H9 (cell line): ENCODE measurements at regions not wholly inside any gene's neighbourhood (a gene's known extent, or its start where the extent isn't known, plus 50 kb on each side); places are given as distances from the start of the nearest gene placed in this dataset.

ENCODE experiments used
- DNase-seq: peaks from one replicate; pipeline ENCODE4 v3.0.0-alpha.2; 2017
- H2AFZ ChIP-seq: one replicate; pipeline ENCODE4 v1.6.1; 2013; ENCODE audit warnings: mild to moderate bottlenecking, low read length, control low read depth, moderate library complexity
- H2AK5ac ChIP-seq: 2 replicates; pipeline ENCODE4 v1.6.1; 2013; ENCODE audit warnings: low read length, control low read depth, mixed read lengths; ENCODE audit not compliant: insufficient read length
- H2BK120ac ChIP-seq: one replicate; pipeline ENCODE4 v1.6.1; 2013; ENCODE audit warnings: low read depth, mild to moderate bottlenecking, low read length, control low read depth, inconsistent platforms; ENCODE audit not compliant: poor library complexity, severe bottlenecking
- H2BK12ac ChIP-seq: 2 replicates; pipeline ENCODE4 v1.6.1; 2013; ENCODE audit warnings: low read length, control low read depth, mixed read lengths, low read depth; ENCODE audit not compliant: insufficient read length
- H2BK15ac ChIP-seq: 2 replicates; pipeline ENCODE4 v1.6.1; 2013; ENCODE audit warnings: low read depth, low read length, control low read depth
- H2BK20ac ChIP-seq: one replicate; pipeline ENCODE4 v1.6.1; 2013; ENCODE audit warnings: low read depth, mild to moderate bottlenecking, low read length, control low read depth, inconsistent platforms; ENCODE audit not compliant: poor library complexity, severe bottlenecking
- H2BK5ac ChIP-seq: 2 replicates; pipeline ENCODE4 v1.6.1; 2013; ENCODE audit warnings: low read length, control low read depth, mixed read lengths; ENCODE audit not compliant: insufficient read length
- H3K14ac ChIP-seq: 2 replicates; pipeline ENCODE4 v1.6.1; 2013; ENCODE audit warnings: low read length, control low read depth; ENCODE audit not compliant: insufficient read depth
- H3K18ac ChIP-seq: 2 replicates; pipeline ENCODE4 v1.6.1; 2013; ENCODE audit warnings: low read depth, mild to moderate bottlenecking, mixed read lengths, low read length, control low read depth; ENCODE audit not compliant: insufficient read length
- H3K23ac ChIP-seq: 2 replicates; pipeline ENCODE4 v1.6.1; 2013; ENCODE audit warnings: low read length, control low read depth, mixed read lengths, low read depth; ENCODE audit not compliant: insufficient read length
- H3K23me2 ChIP-seq: 2 replicates; pipeline ENCODE4 v1.6.1; 2013; ENCODE audit warnings: low read depth, mild to moderate bottlenecking, mixed read lengths, low read length, control low read depth; ENCODE audit not compliant: insufficient read length, poor library complexity, severe bottlenecking
- H3K27ac ChIP-seq: 2 replicates; pipeline ENCODE4 v1.5.1; 2013; ENCODE audit warnings: low read length, control low read depth, mixed read lengths, low read depth; ENCODE audit not compliant: insufficient read length
- H3K27me3 ChIP-seq: 2 replicates; pipeline ENCODE4 v1.6.1; 2013; ENCODE audit warnings: low read length, control low read depth, inconsistent platforms; ENCODE audit not compliant: insufficient read depth
- H3K4ac ChIP-seq: 2 replicates; pipeline ENCODE4 v1.6.1; 2013; ENCODE audit warnings: low read depth, mild to moderate bottlenecking, control low read depth, inconsistent platforms, low read length, moderate library complexity
- H3K4me1 ChIP-seq: 2 replicates; pipeline ENCODE4 v1.6.1; 2013; ENCODE audit warnings: low read length, control low read depth, inconsistent platforms; ENCODE audit not compliant: insufficient read depth
- H3K4me2 ChIP-seq: 2 replicates; pipeline ENCODE4 v1.6.1; 2013; ENCODE audit warnings: low read length, control low read depth, mixed read lengths; ENCODE audit not compliant: insufficient read length, insufficient read depth
- H3K56ac ChIP-seq: 2 replicates; pipeline ENCODE4 v1.6.1; 2013; ENCODE audit warnings: low read depth, mild to moderate bottlenecking, mixed read lengths, low read length, control low read depth; ENCODE audit not compliant: insufficient read length
- H3K79me1 ChIP-seq: 2 replicates; pipeline ENCODE4 v1.6.1; 2013; ENCODE audit warnings: low read depth, mild to moderate bottlenecking, moderate library complexity, low read length, control low read depth, inconsistent platforms; ENCODE audit not compliant: insufficient read depth, poor library complexity, severe bottlenecking
- H3K79me2 ChIP-seq: 2 replicates; pipeline ENCODE4 v1.6.1; 2013; ENCODE audit warnings: low read length, control low read depth, inconsistent platforms; ENCODE audit not compliant: insufficient read depth
- H3K9ac ChIP-seq: 2 replicates; pipeline ENCODE4 v1.6.1; 2013; ENCODE audit warnings: low read length, control low read depth, mixed read lengths; ENCODE audit not compliant: insufficient read length; ENCODE audit errors: extremely low read depth
- H3K9me3 ChIP-seq: one replicate; pipeline ENCODE4 v1.6.1; 2013; ENCODE audit warnings: low read depth, low read length, inconsistent platforms; ENCODE audit not compliant: control insufficient read depth
- H3T11ph ChIP-seq: one replicate; pipeline ENCODE4 v1.6.1; 2013; ENCODE audit warnings: mild to moderate bottlenecking, low read length, control low read depth, inconsistent platforms
- H4K20me1 ChIP-seq: one replicate; pipeline ENCODE4 v1.6.1; 2013; ENCODE audit not compliant: control insufficient read depth, insufficient read length, insufficient read depth
- H4K5ac ChIP-seq: 2 replicates; pipeline ENCODE4 v1.6.1; 2013; ENCODE audit warnings: low read depth, mild to moderate bottlenecking, mixed read lengths, low read length, control low read depth; ENCODE audit not compliant: insufficient read length
- H4K8ac ChIP-seq: replicated peaks from 2 replicates; pipeline ENCODE4 v1.6.1; 2013; ENCODE audit warnings: low read length, control low read depth, mixed read lengths, low read depth; ENCODE audit not compliant: insufficient read length
- H4K91ac ChIP-seq: 2 replicates; pipeline ENCODE4 v1.6.1; 2013; ENCODE audit warnings: low read depth, mild to moderate bottlenecking, moderate library complexity, mixed read lengths, low read length, control low read depth; ENCODE audit not compliant: insufficient read length
- H3K27ac Mint-ChIP-seq, 3 experiments: 2 replicates in 2 of 3; 3 replicates in 1 of 3; pipeline ENCODE4 v1.8.0; 2020 to 2021; ENCODE audit warnings: mixed read lengths in 3 of 3, mild to moderate bottlenecking in 1 of 3, moderate library complexity in 1 of 3
- H3K27me3 Mint-ChIP-seq: 2 replicates; pipeline ENCODE4 v1.8.0; 2021; ENCODE audit warnings: low read depth, mild to moderate bottlenecking, moderate library complexity, mixed read lengths
- H3K36me3 Mint-ChIP-seq, 3 experiments: 2 replicates in 2 of 3; 3 replicates in 1 of 3; pipeline ENCODE4 v1.8.0; 2020 to 2021; ENCODE audit warnings: low read depth in 3 of 3, mixed read lengths in 3 of 3; ENCODE audit not compliant: insufficient read depth in 1 of 3
- H3K4me1 Mint-ChIP-seq, 2 experiments: 2 replicates each; pipeline ENCODE4 v1.8.0; 2020; ENCODE audit warnings: mixed read lengths in 2 of 2
- H3K4me3 Mint-ChIP-seq, 2 experiments: 2 replicates in 1 of 2; 3 replicates in 1 of 2; pipeline ENCODE4 v1.8.0; 2020 to 2021; ENCODE audit warnings: mild to moderate bottlenecking in 2 of 2, mixed read lengths in 2 of 2, moderate library complexity in 1 of 2
- H3K9me3 Mint-ChIP-seq, 2 experiments: 2 replicates in 1 of 2; 3 replicates in 1 of 2; pipeline ENCODE4 v1.8.0; 2020; ENCODE audit warnings: mild to moderate bottlenecking in 2 of 2, mixed read lengths in 2 of 2, moderate library complexity in 1 of 2
- CTCF ChIP-seq: fragments of 200-600 bp; sonication (generic); conservative IDR thresholded peaks from 3 replicates; pipeline ENCODE4 v1.8.0; 2021; ENCODE audit warnings: antibody characterized with exemption, mild to moderate bottlenecking
- WGBS: extraction: QIAGEN DNeasy Blood & Tissue Kit; methylation state at CpG from one replicate; pipeline ENCODE4 v1.1.7; 2013; ENCODE audit warnings: missing lambda C conversion rate, low lambda C conversion rate, mixed read lengths; ENCODE audit not compliant: insufficient read length; ENCODE audit errors: extremely low coverage; 5-methylcytosine and 5-hydroxymethylcytosine counted together

GRCh38 chr11:42764936-42765335 is 546.9 kb upstream of the API5 start:
- Histone ChIP-seq H3K27me3 (no peaks in the 10 kb centered on the region), H3K9me3 (no peaks in the 10 kb centered on the region), H3K23ac (no peak overlapping the region), H4K8ac (no peak overlapping the region), H4K91ac (no peak overlapping the region), H4K20me1 (no peaks in the 10 kb centered on the region), H3T11ph (no peak overlapping the region), H2BK12ac (no peak overlapping the region), H2AFZ (no peak overlapping the region), H3K23me2 (no peaks in the 10 kb centered on the region), H3K27ac (no peak overlapping the region), H3K79me1 (no peaks in the 10 kb centered on the region), H2BK120ac (no peak overlapping the region), H3K56ac (no peak overlapping the region), H2BK20ac (no peak overlapping the region), H2BK15ac (no peak overlapping the region), H3K4ac (no peak overlapping the region), H3K14ac (no peak overlapping the region), H3K4me2 (no peak overlapping the region), H4K5ac (no peak overlapping the region), H3K79me2 (no peaks in the 10 kb centered on the region), H3K4me1 (no peaks in the 10 kb centered on the region), H2BK5ac (no peak overlapping the region), H3K9ac (no peak overlapping the region), H2AK5ac (no peak overlapping the region), H3K18ac (no peak overlapping the region)
- Mint-ChIP-seq H3K36me3 (no peaks in the 10 kb centered on the region), H3K27ac (no peak overlapping the region), H3K27me3 (no peaks in the 10 kb centered on the region; the same call in 1 of the 2 replicates), H3K4me1 (peaks cover 2 to 7% of the 10 kb centered on the region in 2 experiments; a peak in 3 of 4 replicates), H3K4me3 (no peak overlapping the region), H3K9me3 (no peaks in the 10 kb centered on the region; a peak in 1 of 5 replicates)
- DNase-seq = no peak
- no CpG with 5 or more reads among the region's 2 CpGs for whole genome bisulfite sequencing
- TF ChIP-seq CTCF = no peak
